ENCODE measurements at regions not wholly inside any gene's neighbourhood (a gene's known extent, or its start where the extent isn't known, plus 50 kb on each side); places are given as distances from the start of the nearest gene placed in this dataset.

DNA sequence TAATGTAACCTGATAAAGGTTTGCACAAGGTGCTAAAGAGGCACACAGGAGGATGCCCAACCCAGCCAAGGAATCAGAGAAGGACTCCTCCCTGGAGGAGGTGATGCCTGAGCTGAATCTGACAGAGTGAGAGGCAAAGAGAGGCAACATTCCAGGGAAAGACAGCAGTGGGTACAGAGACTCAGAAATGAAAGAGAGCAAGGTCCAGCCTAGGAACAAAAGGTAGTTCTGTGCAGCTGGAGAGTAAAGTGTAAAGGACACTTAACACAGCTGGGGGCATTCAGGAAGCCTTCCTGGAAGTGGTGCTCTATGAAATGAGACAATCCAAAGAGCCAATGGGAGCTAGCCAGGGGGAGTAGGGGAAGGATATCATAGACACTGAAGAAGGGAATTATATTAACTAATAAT lies 181.0 kb upstream of the GLI2 start:
- TF ChIP-seq, protein P1, sequence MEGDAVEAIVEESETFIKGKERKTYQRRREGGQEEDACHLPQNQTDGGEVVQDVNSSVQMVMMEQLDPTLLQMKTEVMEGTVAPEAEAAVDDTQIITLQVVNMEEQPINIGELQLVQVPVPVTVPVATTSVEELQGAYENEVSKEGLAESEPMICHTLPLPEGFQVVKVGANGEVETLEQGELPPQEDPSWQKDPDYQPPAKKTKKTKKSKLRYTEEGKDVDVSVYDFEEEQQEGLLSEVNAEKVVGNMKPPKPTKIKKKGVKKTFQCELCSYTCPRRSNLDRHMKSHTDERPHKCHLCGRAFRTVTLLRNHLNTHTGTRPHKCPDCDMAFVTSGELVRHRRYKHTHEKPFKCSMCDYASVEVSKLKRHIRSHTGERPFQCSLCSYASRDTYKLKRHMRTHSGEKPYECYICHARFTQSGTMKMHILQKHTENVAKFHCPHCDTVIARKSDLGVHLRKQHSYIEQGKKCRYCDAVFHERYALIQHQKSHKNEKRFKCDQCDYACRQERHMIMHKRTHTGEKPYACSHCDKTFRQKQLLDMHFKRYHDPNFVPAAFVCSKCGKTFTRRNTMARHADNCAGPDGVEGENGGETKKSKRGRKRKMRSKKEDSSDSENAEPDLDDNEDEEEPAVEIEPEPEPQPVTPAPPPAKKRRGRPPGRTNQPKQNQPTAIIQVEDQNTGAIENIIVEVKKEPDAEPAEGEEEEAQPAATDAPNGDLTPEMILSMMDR (IDR thresholded peaks at IDR 0.05) = no peak
- Histone ChIP-seq H3K36me3 (no peaks in the 10 kb centered on the region), H3K9me3 (no peaks in the 10 kb centered on the region), H3K27ac (no peak overlapping the region), H3K27me3 (no peaks in the 10 kb centered on the region), H3K4me1 (peaks cover 11 to 21% of the 10 kb centered on the region in 2 donors), H3K4me3 (no peak overlapping the region)
- intact Hi-C loops (cut with DNase I) = no loop called here
- no peak for DNase-seq (ENCODE audit: low spot score in 2 of 2)

DNA sequence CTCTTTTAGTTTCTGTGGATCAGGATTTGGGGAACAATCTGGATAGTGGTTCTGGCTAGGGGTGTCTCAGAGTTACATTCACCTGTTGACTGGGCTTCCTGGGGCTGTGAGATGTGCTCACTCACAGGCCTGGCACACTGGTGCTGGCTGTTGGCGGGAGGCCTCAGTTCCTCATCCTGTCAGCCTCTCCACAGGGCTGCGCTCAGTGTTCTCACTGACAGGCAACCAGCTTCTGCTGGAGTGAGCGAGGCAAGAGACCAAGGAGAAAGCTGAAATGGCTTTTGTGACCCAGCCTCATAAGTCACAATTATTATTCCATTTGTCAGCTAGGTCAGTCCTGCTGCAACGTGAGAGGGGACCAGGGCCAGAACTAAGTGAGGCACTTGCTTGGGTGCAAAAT lies 180.6 kb upstream of the GLI2 start:
- H3K27me3 ChIP-seq = no peaks in the 10 kb centered on the region
- H3K27ac ChIP-seq = no peak overlapping the region
- H3K9me3 ChIP-seq = no peaks in the 10 kb centered on the region
- intact Hi-C loops (cut with DNase I) = no loop called here
- DNase-seq (ENCODE audit: low spot score in 2 of 2) = no peak
- no peak overlapping the region for H3K4me3 ChIP-seq
- TF ChIP-seq, protein P1 (IDR thresholded peaks at IDR 0.05) = no peak
- H3K4me1 ChIP-seq = peaks cover 11 to 21% of the 10 kb centered on the region in 2 donors
- H3K36me3 ChIP-seq = no peaks in the 10 kb centered on the region

DNA sequence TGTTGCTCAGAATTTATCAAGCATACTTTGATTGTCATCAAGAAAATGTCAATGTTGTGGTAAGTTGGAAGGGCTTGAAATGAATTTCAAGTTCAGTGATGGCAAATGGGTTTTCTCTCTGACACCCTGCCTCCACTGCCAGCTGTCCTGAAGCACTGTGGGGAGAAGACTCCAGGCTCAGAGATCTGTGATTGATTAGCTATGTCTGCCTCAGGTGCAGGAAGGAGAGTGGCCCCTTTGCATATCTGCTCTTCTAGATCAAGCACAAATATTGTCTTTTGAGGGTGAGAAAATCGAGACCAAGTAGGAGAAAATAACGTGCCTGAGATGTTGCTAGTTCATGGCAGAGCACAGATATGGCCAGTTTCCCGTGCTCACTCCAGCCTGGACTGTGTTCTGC lies 178.8 kb upstream of the GLI2 start:
- H3K9me3 ChIP-seq = no peaks in the 10 kb centered on the region
- TF ChIP-seq, protein P1 (IDR thresholded peaks at IDR 0.05) = no peak
- peaks cover 8 to 13% of the 10 kb centered on the region in 2 donors for H3K4me1 ChIP-seq
- intact Hi-C loops (cut with DNase I) = no loop called here
- no peak overlapping the region for H3K27ac ChIP-seq
- no peaks in the 10 kb centered on the region for H3K36me3 ChIP-seq
- no peak overlapping the region for H3K4me3 ChIP-seq
- no peaks in the 10 kb centered on the region for H3K27me3 ChIP-seq
- no peak for DNase-seq (ENCODE audit: low spot score in 2 of 2)

DNA sequence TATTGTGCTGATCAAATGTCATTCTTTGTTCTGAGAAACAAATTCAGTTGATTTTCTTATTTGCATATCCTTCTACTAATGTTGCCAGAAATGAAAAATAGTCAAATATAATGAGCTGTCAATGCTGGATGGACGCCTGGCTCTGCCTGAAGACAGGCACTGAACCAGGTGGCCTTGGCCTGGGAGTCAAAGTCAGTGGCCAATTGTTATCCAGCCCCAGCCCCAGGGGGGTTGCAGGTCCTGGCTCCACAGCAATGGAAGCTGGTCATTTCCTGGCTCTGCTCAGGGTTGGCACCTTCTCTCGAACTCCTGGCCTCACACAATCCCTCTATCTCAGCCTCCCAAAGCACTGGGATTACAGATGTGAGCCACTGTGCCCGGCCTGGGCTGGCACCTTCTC lies 176.8 kb upstream of the GLI2 start:
- DNase-seq (ENCODE audit: low spot score in 2 of 2) = no peak
- Histone ChIP-seq H3K4me1 (no peaks in the 10 kb centered on the region), H3K27me3 (no peaks in the 10 kb centered on the region), H3K4me3 (no peak overlapping the region), H3K27ac (no peak overlapping the region), H3K9me3 (no peaks in the 10 kb centered on the region), H3K36me3 (no peaks in the 10 kb centered on the region)
- intact Hi-C loops (cut with DNase I) = no loop called here
- TF ChIP-seq, protein P1 (IDR thresholded peaks at IDR 0.05) = no peak

DNA sequence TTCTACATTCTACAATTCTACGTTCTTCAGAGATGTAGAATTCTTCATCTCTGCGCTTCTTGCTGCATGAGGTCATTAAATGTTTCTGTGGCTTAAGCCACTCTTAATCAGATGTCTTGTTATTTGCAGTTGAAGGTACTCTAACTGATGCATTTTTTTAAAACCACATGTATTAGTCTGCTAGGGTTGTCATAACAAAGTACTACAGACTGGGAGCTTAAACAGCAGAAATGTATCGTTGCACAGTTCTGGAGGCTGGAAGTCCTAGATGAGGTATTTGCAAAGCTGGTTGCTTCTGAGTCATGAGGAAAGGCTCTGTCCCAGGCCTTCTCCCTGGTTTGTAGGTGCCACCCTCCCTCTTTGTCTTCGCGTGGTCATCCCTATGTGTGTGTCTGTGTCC lies 176.3 kb upstream of the GLI2 start:
- no peaks in the 10 kb centered on the region for H3K9me3 ChIP-seq
- no peak overlapping the region for H3K4me3 ChIP-seq
- H3K36me3 ChIP-seq = no peaks in the 10 kb centered on the region
- no peaks in the 10 kb centered on the region for H3K4me1 ChIP-seq
- TF ChIP-seq, protein P1 (IDR thresholded peaks at IDR 0.05) = no peak
- no peaks in the 10 kb centered on the region for H3K27me3 ChIP-seq
- intact Hi-C loops (cut with DNase I) = no loop called here
- no peak overlapping the region for H3K27ac ChIP-seq
- no peak for DNase-seq (ENCODE audit: low spot score in 2 of 2)

DNA sequence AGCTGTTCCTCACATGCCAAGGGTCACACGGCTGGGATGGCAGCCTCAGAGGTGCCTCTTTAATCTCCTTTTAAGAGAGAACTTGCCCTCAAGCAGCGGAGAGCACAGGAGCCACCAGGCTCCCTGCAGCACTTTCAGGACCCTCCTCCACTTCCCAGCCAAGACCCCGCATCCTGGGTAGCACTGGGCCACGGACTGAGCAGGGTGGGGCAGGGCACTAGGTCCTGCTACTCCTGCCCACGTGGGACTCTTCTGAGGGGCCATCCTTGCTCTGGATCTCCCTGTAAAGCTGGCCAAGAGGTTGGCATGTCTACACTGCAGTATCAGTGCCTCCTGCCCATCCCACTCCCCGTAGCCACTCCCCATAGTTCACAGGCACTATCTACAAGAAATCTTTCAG lies 175.3 kb upstream of the GLI2 start:
- intact Hi-C loops (cut with DNase I) = no loop called here
- DNase-seq (ENCODE audit: low spot score in 2 of 2) = no peak
- TF ChIP-seq, protein P1 (IDR thresholded peaks at IDR 0.05) = no peak
- Histone ChIP-seq H3K9me3 (no peaks in the 10 kb centered on the region), H3K27me3 (no peaks in the 10 kb centered on the region), H3K36me3 (no peaks in the 10 kb centered on the region), H3K4me1 (peaks cover 0 to 1% of the 10 kb centered on the region in 2 donors), H3K4me3 (no peak overlapping the region), H3K27ac (no peak overlapping the region)

Data from ascending aorta (tissue), 2 donors.